HCT116 (cell line): ENCODE measurements at regions not wholly inside any gene's neighbourhood (a gene's known extent, or its start where the extent isn't known, plus 50 kb on each side); places are given as distances from the start of the nearest gene placed in this dataset.

Source experiments
- ATAC-seq: fragments of 200-7000 bp; cut with Tn5 transposase; 2 replicates; pipeline ENCODE4 v1.9.1; 2020; ENCODE audit warnings: mild to moderate bottlenecking, moderate library complexity
- BruUV-seq: library from RNA; stranded (reverse); fragments of 400-500 nt; replicated peaks from 2 replicates; lab custom pipeline; 2021; lab: Mats Ljungman, UMichigan
- CTCF ChIA-PET: fragments of 300-600 bp; sonication (Branson Sonifier 250); formaldehyde crosslinking; loops from one replicate; lab custom pipeline; 2021; ENCODE audit warnings: antibody characterized with exemption; lab: Charles Lee
- POLR2A ChIA-PET: fragments of 300-600, 350-600 bp; sonication (Branson Sonifier 250); formaldehyde crosslinking; loops from one replicate; lab custom pipeline; 2021; ENCODE audit warnings: antibody characterized with exemption; lab: Charles Lee
- RAD21 ChIA-PET, 2 experiments: fragments of 300-600 bp; sonication (Branson Sonifier 250); formaldehyde crosslinking; loops; one replicate each; lab custom pipeline; 2023; ENCODE audit warnings: low total read pairs in 2 of 2; ENCODE audit not compliant: uncharacterized antibody in 2 of 2, unreplicated experiment in 2 of 2, low non-redundant PET in 1 of 2; lab: Charles Lee
- DNase-seq: peaks from one replicate; pipeline ENCODE4 v3.0.0-alpha.2; 2010; ENCODE audit warnings: low read depth, low spot score
- H2AFZ ChIP-seq: fragments of 200-600 bp; shearing (Covaris generic), sonication (generic); 2 replicates; pipeline ENCODE4 v1.6.1; 2017; ENCODE audit warnings: low read depth, mixed run types, mixed read lengths, antibody characterized with exemption, low read length; ENCODE audit not compliant: poor library complexity, severe bottlenecking
- H3K27ac ChIP-seq: 2 replicates; pipeline ENCODE4 v1.5.1; 2012; ENCODE audit warnings: low read depth, low read length
- H3K27me3 ChIP-seq: fragments of 200-600 bp; sonication (generic); 2 replicates; pipeline ENCODE4 v1.6.1; 2016; ENCODE audit warnings: mixed run types, low read length, mixed read lengths; ENCODE audit not compliant: insufficient read depth
- H3K36me3 ChIP-seq, 2 experiments: fragments of 200-500 bp in 1 of 2; fragments of 200-600 bp in 1 of 2; sonication (Bioruptor generic) in 1 of 2; sonication (generic) in 1 of 2; 2 replicates each; pipeline versions ENCODE4 v1.5.1 to v1.6.1; 2014 to 2016; ENCODE audit warnings: low read length in 2 of 2, inconsistent platforms in 1 of 2, mixed read lengths in 1 of 2, mixed run types in 1 of 2; ENCODE audit not compliant: insufficient read depth in 2 of 2, control insufficient read depth in 1 of 2
- H3K4me1 ChIP-seq, 2 experiments: fragments of 200-600 bp in 1 of 2; sonication (generic) in 1 of 2; 2 replicates each; pipeline versions ENCODE4 v1.5.1 to v1.6.1; 2012 to 2017; ENCODE audit warnings: low read length in 2 of 2, inconsistent platforms in 1 of 2, mild to moderate bottlenecking in 1 of 2, mixed read lengths in 1 of 2, mixed run types in 1 of 2, moderate library complexity in 1 of 2; ENCODE audit not compliant: insufficient read depth in 2 of 2, control insufficient read depth in 1 of 2
- H3K4me2 ChIP-seq: fragments of 200-600 bp; sonication (generic); 2 replicates; pipeline ENCODE4 v1.6.1; 2017; ENCODE audit warnings: mixed run types, low read length, mixed read lengths
- H3K4me3 ChIP-seq, 2 experiments: fragments of 200-600 bp in 1 of 2; sonication (generic) in 1 of 2; replicated peaks in 1 of 2; 2 replicates each; pipeline ENCODE4 v1.5.1; 2011 to 2016; ENCODE audit warnings: low read length in 2 of 2, control low read depth in 1 of 2, low read depth in 1 of 2, mild to moderate bottlenecking in 1 of 2, mixed read lengths in 1 of 2, mixed run types in 1 of 2
- H3K79me2 ChIP-seq: fragments of 200-600 bp; sonication (generic); 2 replicates; pipeline ENCODE4 v1.6.1; 2017; ENCODE audit warnings: mild to moderate bottlenecking, mixed run types, low read length, moderate library complexity, mixed read lengths; ENCODE audit not compliant: insufficient read depth
- H3K9ac ChIP-seq: fragments of 200-600 bp; sonication (generic); 2 replicates; pipeline ENCODE4 v1.6.1; 2016; ENCODE audit warnings: low read length, mixed read lengths
- H3K9me2 ChIP-seq: fragments of 200-600 bp; sonication (generic), shearing (Covaris generic); 2 replicates; pipeline ENCODE4 v1.6.1; 2017; ENCODE audit warnings: mixed run types, mild to moderate bottlenecking, moderate library complexity; ENCODE audit not compliant: insufficient read depth
- H3K9me3 ChIP-seq, 2 experiments: fragments of 200-500 bp in 1 of 2; fragments of 200-600 bp in 1 of 2; sonication (Bioruptor generic) in 1 of 2; sonication (generic) in 1 of 2; 2 replicates each; pipeline ENCODE4 v1.6.1; 2014 to 2017; ENCODE audit warnings: low read length in 2 of 2, mixed read lengths in 2 of 2, inconsistent platforms in 1 of 2, low read depth in 1 of 2, mild to moderate bottlenecking in 1 of 2, mixed run types in 1 of 2, moderate library complexity in 1 of 2; ENCODE audit not compliant: control insufficient read depth in 1 of 2, insufficient read depth in 1 of 2
- H4K20me1 ChIP-seq: fragments of 200-600 bp; sonication (generic), shearing (Covaris generic); 2 replicates; pipeline ENCODE4 v1.6.1; 2017; ENCODE audit warnings: mixed run types, mild to moderate bottlenecking, moderate library complexity; ENCODE audit not compliant: insufficient read depth
- ATF3 ChIP-seq: IDR thresholded peaks from 2 replicates; pipeline ENCODE4 v1.6.1; 2012
- CBX3 ChIP-seq: IDR thresholded peaks from 2 replicates; pipeline ENCODE4 v1.6.1; 2012; ENCODE audit warnings: low read depth
- CEBPB ChIP-seq: IDR thresholded peaks from 2 replicates; pipeline ENCODE4 v1.6.1; 2012; ENCODE audit warnings: low read depth
- CTCF ChIP-seq, 3 experiments: fragments of 200-600 bp in 1 of 3; sonication (generic) in 1 of 3; IDR thresholded peaks in 2 of 3; conservative IDR thresholded peaks in 1 of 3; 2 replicates each; pipeline ENCODE4 v1.5.1; 2012 to 2017; ENCODE audit warnings: low read depth in 2 of 3, low read length in 2 of 3, antibody characterized with exemption in 1 of 3, borderline replicate concordance in 1 of 3, control low read depth in 1 of 3, mild to moderate bottlenecking in 1 of 3, mixed read lengths in 1 of 3, mixed run types in 1 of 3, moderate library complexity in 1 of 3; ENCODE audit not compliant: insufficient read depth in 1 of 3
- EGR1 ChIP-seq: IDR thresholded peaks from 2 replicates; pipeline ENCODE4 v1.6.1; 2012; ENCODE audit warnings: low read depth
- EZH2phosphoT487 ChIP-seq: fragments of 200-600 bp; IDR thresholded peaks from 2 replicates; pipeline ENCODE4 v1.6.1; 2018; ENCODE audit warnings: antibody characterized with exemption, borderline replicate concordance
- JUND ChIP-seq: IDR thresholded peaks from 2 replicates; pipeline ENCODE4 v1.6.1; 2012
- POLR2A ChIP-seq: IDR thresholded peaks from 2 replicates; pipeline ENCODE4 v1.7.0; 2011; ENCODE audit warnings: borderline replicate concordance; ENCODE audit not compliant: insufficient read depth, insufficient read length; ENCODE audit errors: extremely low read depth
- RAD21 ChIP-seq: IDR thresholded peaks from 2 replicates; pipeline ENCODE4 v1.6.1; 2012; ENCODE audit warnings: low read depth, mild to moderate bottlenecking
- REST ChIP-seq: IDR thresholded peaks from 2 replicates; pipeline ENCODE4 v1.6.1; 2012; ENCODE audit warnings: low read depth
- SIN3A ChIP-seq: IDR thresholded peaks from 2 replicates; pipeline ENCODE4 v1.6.1; 2012; ENCODE audit warnings: low read depth
- SP1 ChIP-seq: IDR thresholded peaks from 2 replicates; pipeline ENCODE4 v1.6.1; 2012; ENCODE audit warnings: low read depth
- SRF ChIP-seq: IDR thresholded peaks from 2 replicates; pipeline ENCODE4 v1.6.1; 2012; ENCODE audit warnings: low read depth
- TCF7L2 ChIP-seq: IDR thresholded peaks from 2 replicates; pipeline ENCODE4 v1.7.0; 2011; ENCODE audit warnings: borderline replicate concordance, inconsistent platforms; ENCODE audit not compliant: insufficient read depth, insufficient read length; ENCODE audit errors: extremely low read depth
- YY1 ChIP-seq: IDR thresholded peaks from 2 replicates; pipeline ENCODE4 v1.6.1; 2011; ENCODE audit warnings: low read length, low read depth, moderate library complexity, mild to moderate bottlenecking; ENCODE audit not compliant: insufficient replicate concordance; ENCODE audit errors: extremely low read depth
- intact Hi-C: fragments of 100-400 bp; cut with micrococcal nuclease; formaldehyde crosslinking; loops from 2 replicates; pipeline ENCODE4 v1.10.0; 2022
- TF ChIP-seq, protein P1 (sequence below): IDR thresholded peaks from 2 replicates; pipeline ENCODE4 v1.6.1; 2012

DNA sequence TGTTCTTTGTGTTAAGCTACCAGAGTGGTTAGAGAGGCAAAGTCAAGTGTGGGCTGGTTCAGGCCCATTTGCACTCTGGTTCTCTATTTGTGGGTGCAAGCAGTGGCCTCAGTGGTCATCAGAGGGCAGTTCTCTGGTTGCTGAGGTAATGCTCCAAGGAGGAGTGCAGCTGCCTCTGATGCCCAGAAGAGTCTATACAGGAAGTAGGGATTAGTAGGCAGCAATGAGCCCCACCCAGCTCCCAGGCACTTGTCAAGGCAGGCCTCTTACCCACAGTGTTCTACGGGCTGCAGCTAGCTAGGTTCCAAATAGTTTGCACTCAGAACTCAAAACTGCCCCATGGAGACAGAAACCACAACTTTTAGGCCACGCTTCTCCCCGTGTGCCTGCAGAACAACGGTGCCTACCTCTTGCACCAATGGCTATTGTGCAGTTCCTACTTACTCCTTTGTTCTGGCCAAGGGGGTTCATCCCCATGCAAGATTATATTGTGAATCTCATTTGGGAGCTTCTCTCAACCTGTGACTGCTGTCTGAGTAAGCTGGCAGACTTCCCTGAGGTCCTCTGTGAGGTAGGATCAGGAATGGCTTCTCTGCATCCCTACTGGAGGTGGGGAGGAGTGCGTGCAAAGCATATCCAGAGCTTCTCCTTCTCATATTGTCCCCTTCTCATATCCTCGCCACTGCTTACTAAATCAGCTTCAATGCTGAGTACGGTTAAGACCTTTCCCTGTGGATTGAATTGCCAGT lies 410.3 kb upstream of the LMO3 start (continued):
- TF ChIP-seq SRF (no peak), CTCF (IDR thresholded peaks at IDR 0.05 in 2 of 3, conservative IDR thresholded peaks at IDR 0.05 in 1 of 3; ENCODE audit: borderline replicate concordance in 1 of 3, insufficient read depth in 1 of 3, low read depth in 2 of 3, low read length in 2 of 3) (no peak), SP1 (no peak), POLR2A (no peak)
- TF ChIP-seq, protein P1, sequence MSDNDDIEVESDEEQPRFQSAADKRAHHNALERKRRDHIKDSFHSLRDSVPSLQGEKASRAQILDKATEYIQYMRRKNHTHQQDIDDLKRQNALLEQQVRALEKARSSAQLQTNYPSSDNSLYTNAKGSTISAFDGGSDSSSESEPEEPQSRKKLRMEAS: no peak

DNA sequence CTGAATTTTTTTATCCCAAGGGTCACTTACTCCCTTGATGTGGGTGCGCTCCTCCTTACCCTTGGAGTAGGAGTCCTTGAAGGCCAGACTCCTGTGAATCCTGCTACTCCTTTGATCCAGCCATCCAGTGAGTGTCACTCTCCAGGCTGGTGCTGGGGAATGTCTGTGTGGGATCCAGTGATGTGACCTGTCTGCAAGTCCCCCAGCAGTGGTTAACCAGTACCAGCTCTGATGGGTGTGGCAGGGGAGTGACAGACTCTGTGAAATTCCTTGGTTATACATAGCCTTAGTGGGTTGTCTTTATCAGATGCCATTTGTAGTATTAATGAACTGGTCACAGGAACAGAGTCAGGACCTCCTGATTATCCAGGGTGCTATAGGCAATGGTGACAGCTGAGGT lies 409.5 kb upstream of the LMO3 start:
- RAD21 ChIA-PET: no interaction called here
- no peaks in the 10 kb centered on the region for H4K20me1 ChIP-seq
- DNase-seq: no peak
- H3K79me2 ChIP-seq: no peaks in the 10 kb centered on the region
- no peaks in the 10 kb centered on the region for H3K9me2 ChIP-seq
- H3K4me3 ChIP-seq: no peak overlapping the region
- POLR2A ChIA-PET: no interaction called here
- H3K9ac ChIP-seq: no peak overlapping the region
- H3K4me1 ChIP-seq: no peaks in the 10 kb centered on the region
- CTCF ChIA-PET: no interaction called here
- H3K36me3 ChIP-seq: no peaks in the 10 kb centered on the region
- H3K4me2 ChIP-seq: no peak overlapping the region
- no peak overlapping the region for H2AFZ ChIP-seq
- no peaks in the 10 kb centered on the region; a peak in 1 of 4 replicates for H3K9me3 ChIP-seq
- no peak overlapping the region for H3K27ac ChIP-seq
- no TSS peak for BruUV-seq
- intact Hi-C loops: no loop called here
- no peak for ATAC-seq
- H3K27me3 ChIP-seq: no peaks in the 10 kb centered on the region
- TF ChIP-seq YY1: no peak
- TF ChIP-seq CTCF (IDR thresholded peaks at IDR 0.05 in 2 of 3, conservative IDR thresholded peaks at IDR 0.05 in 1 of 3; ENCODE audit: borderline replicate concordance in 1 of 3, insufficient read depth in 1 of 3, low read depth in 2 of 3, low read length in 2 of 3): no peak
- no peak for TF ChIP-seq EGR1
- no peak for TF ChIP-seq SIN3A
- TF ChIP-seq REST: no peak
- TF ChIP-seq EZH2phosphoT487: no peak
- no peak for TF ChIP-seq RAD21
- TF ChIP-seq TCF7L2: no peak
- no peak for TF ChIP-seq CBX3
- no peak for TF ChIP-seq JUND
- TF ChIP-seq ATF3: no peak
- TF ChIP-seq, protein P1: no peak
- no peak for TF ChIP-seq SP1
- TF ChIP-seq CEBPB: no peak
- no peak for TF ChIP-seq POLR2A
